Activated CD4-positive, CD25-positive, alpha-beta regulatory T cell treated with anti-CD3 and anti-CD28 coated beads, Interleukin-2, amount 50 U/mL, for 16 hours (primary cell): ENCODE measurements at regions not wholly inside any gene's neighbourhood (a gene's known extent, or its start where the extent isn't known, plus 50 kb on each side); places are given as distances from the start of the nearest gene placed in this dataset.
"Not testable (repeated sequence)": the region's sequence is repeated elsewhere in the genome, so short reads cannot be mapped to it uniquely, and the experiment has no call there.

Source experiments
- DNase-seq: peaks from one replicate; pipeline ENCODE4 v3.0.0-alpha.2; 2020; ENCODE audit warnings: low read depth, low spot score

DNA sequence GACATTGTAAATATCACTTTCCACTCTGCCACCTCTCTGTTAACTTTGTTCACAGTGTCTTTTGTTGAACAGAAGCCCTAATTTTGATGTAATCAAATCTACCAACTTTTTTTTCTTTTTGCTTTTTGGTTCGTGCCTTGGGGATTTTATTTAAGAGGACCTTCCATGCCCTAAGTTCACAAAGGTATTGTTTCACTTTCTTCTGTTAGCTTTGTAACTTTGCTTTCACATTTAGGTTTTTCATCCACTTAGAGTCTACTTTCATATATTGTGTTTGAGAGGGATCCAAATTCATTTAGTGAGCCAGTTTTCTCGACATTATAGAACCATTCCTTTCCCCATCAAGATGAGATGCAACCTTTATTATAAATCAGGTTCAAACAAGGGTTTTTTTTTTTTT, 275.7 kb upstream of the CRY1 start:
- DNase-seq: no peak

GRCh38 chr12:107369679-107370078, 276.3 kb upstream of the CRY1 start:
- peak; percentile 5 for DNase-seq

DNA sequence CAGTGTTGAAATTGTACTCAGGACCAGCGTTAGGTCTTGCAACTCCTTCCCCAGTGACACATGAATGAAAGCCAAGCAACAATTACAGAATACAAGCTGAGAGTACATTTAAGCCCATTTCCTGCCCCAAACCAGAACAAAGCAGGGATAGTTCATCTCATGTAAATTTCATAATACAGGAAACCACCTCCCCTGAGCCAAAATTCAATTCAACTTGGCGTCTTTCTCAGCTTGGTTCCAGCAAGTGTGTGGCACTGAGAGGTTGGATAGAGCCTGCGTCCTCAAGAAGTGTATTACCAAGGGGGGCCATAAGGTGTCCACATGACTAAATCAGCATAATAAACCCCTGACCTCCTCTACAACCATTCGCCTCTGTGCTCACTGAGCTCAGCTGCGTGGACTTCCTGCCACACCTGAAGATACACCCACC, 278.9 kb upstream of the CRY1 start:
- DNase-seq: peak; percentile 10

DNA sequence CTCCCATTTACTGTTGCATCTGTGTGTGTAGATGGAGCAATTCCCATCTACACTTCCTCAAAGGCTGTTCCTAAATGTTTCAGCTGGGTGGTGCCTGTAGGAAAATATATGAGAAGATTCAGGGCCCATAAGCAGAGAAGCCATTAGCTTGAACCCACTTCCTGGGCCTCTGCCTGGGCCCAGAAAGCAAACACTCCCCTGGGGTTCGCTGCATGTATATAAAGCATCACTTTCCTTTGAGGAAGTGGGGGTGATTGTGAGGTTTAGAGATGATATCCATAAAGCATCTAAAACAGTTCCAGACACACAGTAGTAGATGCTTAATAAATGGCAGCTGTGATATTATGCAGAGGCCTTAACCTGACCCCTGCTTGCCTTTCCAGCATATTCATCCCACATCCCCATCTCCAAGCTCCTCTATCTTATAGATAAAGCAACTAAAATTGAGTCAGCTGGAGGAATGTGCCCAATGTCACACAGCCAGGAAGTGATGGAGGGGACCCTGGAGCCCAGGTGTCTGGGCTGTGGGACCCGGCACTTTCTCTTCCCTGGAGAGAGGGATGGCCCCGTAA, 280.0 kb upstream of the CRY1 start:
- DNase-seq: no peak

DNA sequence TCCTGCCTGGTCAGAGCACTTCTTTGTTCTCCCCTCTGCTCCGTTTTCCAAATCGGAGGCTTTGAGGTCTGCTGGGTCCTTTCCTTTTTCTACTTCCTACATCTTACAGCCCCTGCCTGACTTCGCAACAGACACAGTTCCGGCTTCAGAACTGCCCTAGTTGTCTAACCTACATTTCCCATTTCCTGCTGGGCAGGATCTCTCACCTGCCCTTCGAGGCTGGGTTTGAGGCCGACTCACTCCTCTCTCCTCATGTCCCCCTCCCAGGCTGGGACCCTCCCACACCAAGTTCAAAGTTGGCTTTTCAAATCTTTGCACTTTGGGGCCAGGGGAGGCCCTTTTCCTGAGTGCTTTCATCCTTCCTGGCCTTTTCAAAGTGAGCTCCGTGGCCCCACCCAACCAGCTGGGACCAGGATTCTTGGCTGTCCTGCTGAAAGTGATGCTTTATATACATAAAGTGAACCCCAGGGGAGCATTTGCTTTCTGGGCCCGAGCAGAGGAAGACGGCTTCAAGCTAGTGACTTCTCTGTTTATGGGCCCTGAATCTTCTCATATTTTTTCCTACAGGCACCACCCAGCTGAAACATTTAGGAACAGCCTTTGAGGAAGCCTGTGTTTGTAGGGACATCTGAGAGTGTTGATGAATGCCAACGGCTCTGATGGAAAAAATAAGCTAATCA, 281.0 kb upstream of the CRY1 start:
- no peak for DNase-seq

GRCh38 chr12:107375231-107375630, 281.9 kb upstream of the CRY1 start:
- no peak for DNase-seq

- DNase-seq: no peak
Measured at GRCh38 chr12:107377596-107378385, 284.4 kb upstream of the CRY1 start.

- no peak for DNase-seq
Measured at GRCh38 chr12:107378609-107379008, 285.3 kb upstream of the CRY1 start.

DNA sequence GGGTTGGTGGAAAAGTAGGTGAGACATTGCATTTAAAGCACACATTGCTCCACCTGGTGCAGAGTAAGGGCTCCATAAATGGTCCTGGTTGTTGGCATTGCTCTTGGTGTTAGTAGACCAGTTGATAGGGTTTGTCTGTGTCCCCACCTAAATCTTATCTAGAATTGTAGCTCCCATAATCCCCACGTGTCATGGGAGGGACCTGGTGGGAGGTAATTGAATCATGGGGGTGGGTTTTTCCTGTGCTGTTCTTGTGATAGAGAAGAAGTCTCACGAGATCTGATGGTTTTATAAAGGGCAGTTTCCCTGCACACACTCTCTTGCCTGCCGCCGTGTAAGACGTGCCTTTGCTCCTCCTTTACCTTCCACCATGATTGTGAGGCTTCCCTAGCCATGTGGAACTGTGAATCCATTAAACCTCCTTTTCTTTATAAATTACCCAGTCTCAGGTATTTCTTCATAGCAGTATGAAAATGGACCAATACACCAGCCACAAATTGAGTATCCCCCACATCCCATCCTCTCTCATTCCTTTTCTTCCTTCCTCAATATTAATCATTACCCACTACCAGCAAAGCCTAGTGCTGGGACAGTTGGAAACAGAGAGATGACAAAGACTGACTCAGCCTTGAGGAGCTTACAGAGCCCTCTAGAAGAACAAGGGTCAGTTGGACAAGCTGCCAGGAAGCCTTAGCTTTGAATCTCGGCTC, 285.9 kb upstream of the CRY1 start:
- DNase-seq: not testable (repeated sequence)

GRCh38 chr12:107379852-107380567, 286.7 kb upstream of the CRY1 start:
- DNase-seq: no peak

GRCh38 chr12:107384645-107385044, 291.3 kb upstream of the CRY1 start:
- no peak for DNase-seq

DNA sequence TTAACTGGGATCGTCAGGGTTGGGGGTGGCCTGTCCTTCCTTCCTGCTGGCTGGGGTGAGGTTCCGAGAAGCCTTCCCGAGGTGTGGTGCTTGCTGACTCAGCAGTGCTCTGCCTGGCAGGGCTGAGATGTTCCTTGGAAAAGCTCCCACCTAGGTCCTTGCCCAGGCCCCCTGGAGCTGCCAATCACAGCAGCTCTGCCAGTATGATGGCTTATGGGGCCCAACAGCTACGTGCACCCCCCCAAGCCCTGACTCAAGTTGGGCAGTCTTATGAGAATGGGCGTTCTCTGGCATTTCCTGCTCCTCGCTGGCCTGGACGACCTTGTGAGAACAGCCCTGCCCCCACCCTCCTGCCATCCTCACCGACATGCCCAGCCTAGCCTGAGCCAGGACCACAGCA, 292.2 kb upstream of the CRY1 start:
- DNase-seq: no peak

- no peak for DNase-seq
Measured at GRCh38 chr12:107386569-107386968, 293.2 kb upstream of the CRY1 start.

DNA sequence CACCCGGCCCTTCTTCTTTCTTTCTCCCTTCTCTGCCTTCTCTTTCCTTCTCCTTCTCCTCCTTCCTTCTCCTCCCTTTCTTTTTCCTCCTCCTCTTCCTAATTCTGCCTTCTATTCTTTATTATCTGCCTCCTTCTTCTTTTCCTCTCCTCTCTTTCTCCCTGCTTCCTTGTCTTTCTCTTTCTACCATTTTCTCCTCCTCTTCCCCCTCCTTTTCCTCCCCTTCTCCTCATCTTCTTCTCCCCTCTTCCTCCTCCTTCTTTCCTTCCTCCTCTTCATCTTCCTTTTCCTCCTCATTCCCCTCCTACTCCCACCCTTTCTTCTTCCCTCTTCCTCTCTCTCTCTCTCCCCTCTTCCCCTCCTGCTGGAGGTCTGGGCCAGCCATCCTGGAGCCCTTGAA, 294.9 kb upstream of the CRY1 start:
- no peak for DNase-seq

DNA sequence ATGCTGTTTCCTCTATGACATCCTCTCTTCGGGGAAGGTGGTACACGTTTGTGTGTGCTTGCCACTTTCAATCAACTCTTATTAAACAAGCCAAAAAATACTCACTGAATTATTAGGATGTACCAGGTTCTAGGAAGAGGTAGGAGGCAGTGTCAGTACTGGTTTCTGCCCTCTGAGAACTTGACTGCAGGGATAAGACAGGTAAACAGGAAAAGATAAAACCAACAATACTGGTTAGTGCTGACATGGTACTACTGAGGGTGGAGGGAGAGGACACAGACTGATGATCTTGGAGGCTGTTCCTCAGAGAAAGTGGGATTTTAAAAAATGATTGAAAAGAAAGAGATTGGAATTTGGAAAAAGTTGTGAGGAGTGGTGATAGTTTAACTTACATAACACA, 295.2 kb upstream of the PWP1 start:
- DNase-seq: no peak

GRCh38 chr12:107393043-107393717, 292.4 kb upstream of the PWP1 start:
- DNase-seq: no peak

DNA sequence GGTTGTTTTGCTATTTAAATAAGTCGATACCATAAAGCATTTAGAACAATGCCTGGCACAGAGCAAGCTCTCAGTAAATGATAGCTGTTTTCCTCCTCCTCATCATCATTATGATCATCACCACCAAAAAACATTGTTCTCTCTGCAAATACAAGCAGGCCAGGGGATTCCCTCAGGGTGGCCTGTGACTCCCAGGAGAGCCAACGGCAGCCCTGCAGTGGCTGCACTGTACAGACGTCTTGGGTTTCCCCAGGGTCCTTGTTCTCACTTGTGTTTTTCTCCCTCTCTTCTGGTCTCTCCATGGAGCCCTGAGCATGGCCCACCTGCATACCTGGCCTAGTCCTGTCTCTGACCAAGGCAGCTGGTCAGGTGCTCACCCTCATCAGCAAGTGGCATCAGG, 290.9 kb upstream of the PWP1 start:
- DNase-seq: no peak

DNA sequence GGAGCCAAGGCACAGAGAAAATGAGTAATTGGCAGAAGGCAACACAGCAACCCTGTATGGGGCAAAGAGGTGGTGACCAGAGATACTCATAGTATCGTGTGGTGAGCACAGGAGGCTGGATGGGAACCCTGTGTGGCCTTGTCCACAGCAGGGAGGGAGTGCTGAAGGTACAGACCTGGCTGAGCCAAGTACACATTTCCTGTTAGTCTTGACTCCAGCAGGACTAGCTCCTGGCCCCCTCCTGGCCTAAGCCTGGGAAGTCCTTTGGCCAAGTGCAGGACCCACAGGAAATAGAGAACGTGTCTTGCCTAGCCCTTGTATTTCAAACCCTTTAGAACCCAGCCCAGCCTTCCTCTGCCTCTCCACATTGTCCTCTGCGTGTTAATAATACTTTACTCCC, 289.8 kb upstream of the PWP1 start:
- DNase-seq: no peak

DNA sequence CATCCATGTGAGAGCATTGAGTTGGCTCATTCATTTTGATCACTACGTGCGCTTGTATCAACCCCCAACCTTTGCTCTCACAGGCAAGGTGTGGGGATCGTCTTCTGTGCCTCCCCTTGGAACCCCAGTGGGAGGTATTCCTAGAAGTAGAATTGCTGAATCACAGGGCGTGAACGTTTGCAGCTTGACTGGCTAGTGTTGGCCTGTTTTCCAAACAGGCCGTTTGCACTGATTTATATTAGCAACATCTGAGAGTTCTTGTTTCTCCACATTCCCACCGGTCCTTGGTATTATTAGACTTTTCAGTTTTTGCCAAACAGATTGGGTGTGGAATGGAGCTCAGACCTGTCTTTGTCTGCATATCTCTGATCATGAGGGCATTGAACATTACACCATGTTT, 288.6 kb upstream of the PWP1 start:
- DNase-seq: no peak

DNA sequence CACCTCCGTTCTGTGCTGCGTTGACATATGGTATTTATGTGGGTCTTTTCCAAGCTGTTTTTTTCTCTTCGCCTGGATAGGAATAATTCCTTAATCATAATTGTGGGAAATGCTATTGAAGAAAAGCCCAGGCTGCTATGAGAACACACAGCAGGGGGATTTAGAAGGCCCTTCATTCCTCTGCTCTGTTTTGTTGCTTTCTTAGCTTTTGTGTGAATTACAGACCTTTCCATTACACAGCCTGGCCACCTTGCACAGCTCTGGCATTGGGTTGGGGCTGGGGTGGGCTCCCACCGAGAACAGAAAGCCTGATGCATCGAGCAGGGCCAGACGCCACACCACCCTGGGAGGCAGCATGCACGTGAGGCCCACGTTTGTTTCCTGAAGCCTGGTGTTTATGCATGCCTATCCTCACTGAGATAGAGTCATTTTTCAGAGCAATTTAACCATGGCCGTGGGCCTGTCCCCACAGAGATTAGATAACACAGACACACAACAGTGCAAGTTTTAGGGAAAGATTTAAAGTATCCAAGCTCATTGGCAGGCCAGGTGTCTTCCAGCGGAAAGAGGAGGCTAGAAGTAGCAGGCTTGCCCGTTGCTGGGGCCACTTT, 287.6 kb upstream of the PWP1 start:
- no peak for DNase-seq

GRCh38 chr12:107399046-107399445, 286.6 kb upstream of the PWP1 start:
- no peak for DNase-seq
